Body of pancreas (tissue), 4 donors: ENCODE measurements at regions not wholly inside any gene's neighbourhood (a gene's known extent, or its start where the extent isn't known, plus 50 kb on each side); places are given as distances from the start of the nearest gene placed in this dataset.

Source experiments
- CTCF ChIP-seq, 7 experiments: fragments of 450-650 bp in 4 of 7; fragments of 200-600 bp in 3 of 7; sonication (generic) in 3 of 7; IDR thresholded peaks; one replicate each; pipeline ENCODE4 v1.5.1; 2016 to 2019; ENCODE audit warnings: antibody characterized with exemption in 7 of 7
- POLR2A ChIP-seq, 3 donors: fragments of 450-650 bp; IDR thresholded peaks; one replicate each; pipeline ENCODE4 v1.6.1; 2016; ENCODE audit warnings: antibody characterized with exemption in 3 of 3, mild to moderate bottlenecking in 2 of 3

- TF ChIP-seq CTCF (IDR thresholded peaks at IDR 0.05) (no peak), POLR2A (IDR thresholded peaks at IDR 0.05) (no peak)
These were observed 304.0 kb downstream of the TMEM114 start for GRCh38 chr16:8286348-8286747.
